Kidney (tissue), 13 donors: ENCODE measurements at regions not wholly inside any gene's neighbourhood (a gene's known extent, or its start where the extent isn't known, plus 50 kb on each side); places are given as distances from the start of the nearest gene placed in this dataset.

Experiments
- DNase-seq, 5 donors: peaks; one replicate each; pipeline ENCODE4 v3.0.0-alpha.2; 2013 to 2020
- FAIRE-seq: peaks from 2 replicates; lab custom pipeline; 2012; peaks lifted over from hg19 to GRCh38; lab: Jason Lieb, UNC
- H3K27ac ChIP-seq, 2 donors: one replicate each; pipeline ENCODE4 v1.7.0; 2013; ENCODE audit warnings: low read depth in 2 of 2, low read length in 2 of 2, inconsistent platforms in 1 of 2
- H3K27me3 ChIP-seq: one replicate; pipeline ENCODE4 v1.7.1; 2013; ENCODE audit warnings: low read length, inconsistent platforms; ENCODE audit not compliant: control insufficient read depth, insufficient read depth
- H3K36me3 ChIP-seq, 3 donors: one replicate each; pipeline versions ENCODE4 v1.7.0 to v1.7.1; 2013; ENCODE audit warnings: low read length in 3 of 3, control low read depth in 1 of 3, inconsistent platforms in 1 of 3; ENCODE audit not compliant: insufficient read depth in 3 of 3, control insufficient read depth in 2 of 3
- H3K4me1 ChIP-seq, 3 donors: one replicate each; pipeline versions ENCODE4 v1.7.0 to v1.7.1; 2013; ENCODE audit warnings: low read length in 3 of 3, inconsistent platforms in 1 of 3, low read depth in 1 of 3; ENCODE audit not compliant: control insufficient read depth in 2 of 3, insufficient read depth in 2 of 3
- H3K4me3 ChIP-seq, 3 donors: one replicate each; pipeline versions ENCODE4 v1.7.0 to v1.8.1; 2013; ENCODE audit warnings: low read length in 3 of 3, control low read depth in 1 of 3, inconsistent platforms in 1 of 3
- H3K9ac ChIP-seq, 3 donors: one replicate each; pipeline versions ENCODE4 v1.7.0 to v1.7.1; 2013; ENCODE audit warnings: low read length in 3 of 3, control low read depth in 1 of 3, inconsistent platforms in 1 of 3
- H3K9me3 ChIP-seq, 3 donors: one replicate each; pipeline versions ENCODE4 v1.7.0 to v1.7.1; 2013; ENCODE audit warnings: low read length in 3 of 3, control low read depth in 1 of 3, inconsistent platforms in 1 of 3; ENCODE audit not compliant: control insufficient read depth in 2 of 3, insufficient read depth in 1 of 3
- CTCF ChIP-seq: IDR thresholded peaks from 3 replicates; pipeline ENCODE4 v1.5.1; 2012; ENCODE audit warnings: mild to moderate bottlenecking, moderate library complexity, borderline replicate concordance; ENCODE audit not compliant: insufficient read depth; ENCODE audit errors: extremely low read depth
- intact Hi-C: fragments of 100-400 bp; cut with DNase I; formaldehyde crosslinking; loops from one replicate; pipeline ENCODE4 v1.11.1; 2022
- donor health status: control.
- donor health status: control.
- donor health status: control.
- donor health status: control.
- donor health status: control.
- donor health status: DM: yes; HTN: yes; CAD: no.
- donor health status: Normal renal cell carcinoma (clear cell type).

GRCh38 chr15:31852933-31853799 lies 177.1 kb upstream of the CHRNA7 start:
- Histone ChIP-seq H3K9me3 (peaks cover 0 to 12% (median 0%) of the 10 kb centered on the region in 3 donors), H3K9ac (no peak overlapping the region), H3K27ac (no peak overlapping the region), H3K27me3 (no peaks in the 10 kb centered on the region), H3K4me1 (no peaks in the 10 kb centered on the region), H3K36me3 (no peaks in the 10 kb centered on the region), H3K4me3 (no peak overlapping the region)
- intact Hi-C loops, result no loop called here
- no peak for TF ChIP-seq CTCF
- DNase-seq (no peak), FAIRE-seq (no peak)

GRCh38 chr15:31856581-31856980 lies 173.7 kb upstream of the CHRNA7 start:
- intact Hi-C loops, result no loop called here
- TF ChIP-seq CTCF, result no peak

GRCh38 chr15:31857194-31857593 lies 173.1 kb upstream of the CHRNA7 start:
- Histone ChIP-seq H3K4me1 (no peaks in the 10 kb centered on the region), H3K27me3 (no peaks in the 10 kb centered on the region), H3K9ac (no peak overlapping the region), H3K4me3 (no peak overlapping the region), H3K9me3 (no peaks in the 10 kb centered on the region), H3K36me3 (no peaks in the 10 kb centered on the region), H3K27ac (no peak overlapping the region)
- FAIRE-seq, result no peak
- no peak for TF ChIP-seq CTCF
- intact Hi-C loops, result no loop called here
- no peak for DNase-seq

More at GRCh38 chr15:31856581-31856980, 173.7 kb upstream of the CHRNA7 start:
- no peak overlapping the region for H3K27ac ChIP-seq
- no peaks in the 10 kb centered on the region for H3K36me3 ChIP-seq
- peaks cover 0 to 2% (median 0%) of the 10 kb centered on the region in 3 donors for H3K9me3 ChIP-seq
- H3K27me3 ChIP-seq, result no peaks in the 10 kb centered on the region
- no peak overlapping the region for H3K4me3 ChIP-seq
- FAIRE-seq (no peak), DNase-seq (no peak)
- no peak overlapping the region for H3K9ac ChIP-seq
- no peaks in the 10 kb centered on the region for H3K4me1 ChIP-seq
